ENCODE measurements at regions not wholly inside any gene's neighbourhood (a gene's known extent, or its start where the extent isn't known, plus 50 kb on each side); places are given as distances from the start of the nearest gene placed in this dataset.

GRCh38 chrX:21126661-21127060 is 247.6 kb upstream of the CNKSR2 start:
- DNase-seq (ENCODE audit: missing footprints) (no peak), ATAC-seq (no peak)
- intact Hi-C loops (cut with DNase I): no loop called here

GRCh38 chrX:21131346-21131745 is 242.9 kb upstream of the CNKSR2 start:
- intact Hi-C loops (cut with DNase I): no loop called here
- no peak for ATAC-seq
- DNase-seq (ENCODE audit: missing footprints): no peak

GRCh38 chrX:21131786-21132185 is 242.4 kb upstream of the CNKSR2 start:
- DNase-seq (ENCODE audit: missing footprints) (no peak), ATAC-seq (no peak)
- intact Hi-C loops (cut with DNase I): no loop called here

- intact Hi-C loops (cut with DNase I): no loop called here
- DNase-seq (ENCODE audit: missing footprints) (no peak), ATAC-seq (no peak)
Measured at GRCh38 chrX:21132686-21133393, 241.4 kb upstream of the CNKSR2 start.

GRCh38 chrX:21150208-21150607 is 224.0 kb upstream of the CNKSR2 start:
- intact Hi-C loops (cut with DNase I): no loop called here
- DNase-seq (ENCODE audit: missing footprints) (no peak), ATAC-seq (no peak)

- ATAC-seq (no peak), DNase-seq (ENCODE audit: missing footprints) (no peak)
- intact Hi-C loops (cut with DNase I): no loop called here
Measured at GRCh38 chrX:21151051-21151450, 223.2 kb upstream of the CNKSR2 start.

GRCh38 chrX:21153033-21153432 is 221.2 kb upstream of the CNKSR2 start:
- peak; percentile 74 for ATAC-seq
- DNase-seq (ENCODE audit: missing footprints): no peak
- intact Hi-C loops (cut with DNase I): no loop called here

GRCh38 chrX:21153503-21153902 is 220.7 kb upstream of the CNKSR2 start:
- DNase-seq (ENCODE audit: missing footprints) (no peak), ATAC-seq (peak; percentile 99)
- intact Hi-C loops (cut with DNase I): no loop called here

GRCh38 chrX:21155916-21156315 is 218.3 kb upstream of the CNKSR2 start:
- ATAC-seq (no peak), DNase-seq (ENCODE audit: missing footprints) (no peak)
- intact Hi-C loops (cut with DNase I): no loop called here

GRCh38 chrX:21156632-21157031 is 217.6 kb upstream of the CNKSR2 start:
- no peak for ATAC-seq
- intact Hi-C loops (cut with DNase I): no loop called here
- no peak for DNase-seq (ENCODE audit: missing footprints)

GRCh38 chrX:21158678-21159077 is 215.5 kb upstream of the CNKSR2 start:
- ATAC-seq (no peak), DNase-seq (ENCODE audit: missing footprints) (no peak)

GRCh38 chrX:21166272-21166982 is 207.8 kb upstream of the CNKSR2 start:
- no peak for ATAC-seq
- intact Hi-C loops (cut with DNase I): no loop called here
- DNase-seq (ENCODE audit: missing footprints): no peak

More at GRCh38 chrX:21158678-21159077, 215.5 kb upstream of the CNKSR2 start:
- intact Hi-C loops (cut with DNase I): no loop called here

- intact Hi-C loops (cut with DNase I): no loop called here
- DNase-seq (ENCODE audit: missing footprints) (no peak), ATAC-seq (no peak)
Measured at GRCh38 chrX:21167011-21167410, 207.2 kb upstream of the CNKSR2 start.

GRCh38 chrX:21167494-21167893 is 206.7 kb upstream of the CNKSR2 start:
- no peak for ATAC-seq
- DNase-seq (ENCODE audit: missing footprints): no peak
- intact Hi-C loops (cut with DNase I): no loop called here

- ATAC-seq (no peak), DNase-seq (ENCODE audit: missing footprints) (no peak)
- intact Hi-C loops (cut with DNase I): no loop called here
Measured at GRCh38 chrX:21168401-21169160, 205.6 kb upstream of the CNKSR2 start.

- no peak for ATAC-seq
- intact Hi-C loops (cut with DNase I): no loop called here
Measured at GRCh38 chrX:21171181-21171580, 203.0 kb upstream of the CNKSR2 start.

GRCh38 chrX:21174439-21174838 is 199.8 kb upstream of the CNKSR2 start:
- intact Hi-C loops (cut with DNase I): no loop called here
- ATAC-seq: no peak
- DNase-seq (ENCODE audit: missing footprints): no peak

More at GRCh38 chrX:21171181-21171580, 203.0 kb upstream of the CNKSR2 start:
- DNase-seq (ENCODE audit: missing footprints): no peak

- ATAC-seq: no peak
- DNase-seq (ENCODE audit: missing footprints): peak; percentile 40
Measured at GRCh38 chrX:21176921-21177571, 197.2 kb upstream of the CNKSR2 start.

GRCh38 chrX:21181232-21181853 is 192.9 kb upstream of the CNKSR2 start:
- DNase-seq (ENCODE audit: missing footprints): no peak
- no peak for ATAC-seq
- intact Hi-C loops (cut with DNase I): no loop called here

More at GRCh38 chrX:21176921-21177571, 197.2 kb upstream of the CNKSR2 start:
- intact Hi-C loops (cut with DNase I): no loop called here
